Testis (tissue), 2 donors: ENCODE measurements at regions not wholly inside any gene's neighbourhood (a gene's known extent, or its start where the extent isn't known, plus 50 kb on each side); places are given as distances from the start of the nearest gene placed in this dataset.

Source experiments
- POLR2A ChIP-seq: fragments of 450-650 bp; IDR thresholded peaks from one replicate; pipeline ENCODE4 v1.6.1; 2017; ENCODE audit warnings: antibody characterized with exemption, mild to moderate bottlenecking, moderate library complexity
- TF ChIP-seq, protein P1 (sequence below), 3 experiments: fragments of 450-650 bp in 2 of 3; fragments of 200-600 bp in 1 of 3; sonication (generic) in 1 of 3; IDR thresholded peaks; one replicate each; pipeline ENCODE4 v1.5.1; 2016 to 2019; ENCODE audit warnings: antibody characterized with exemption in 3 of 3, mild to moderate bottlenecking in 2 of 3, moderate library complexity in 1 of 3

DNA sequence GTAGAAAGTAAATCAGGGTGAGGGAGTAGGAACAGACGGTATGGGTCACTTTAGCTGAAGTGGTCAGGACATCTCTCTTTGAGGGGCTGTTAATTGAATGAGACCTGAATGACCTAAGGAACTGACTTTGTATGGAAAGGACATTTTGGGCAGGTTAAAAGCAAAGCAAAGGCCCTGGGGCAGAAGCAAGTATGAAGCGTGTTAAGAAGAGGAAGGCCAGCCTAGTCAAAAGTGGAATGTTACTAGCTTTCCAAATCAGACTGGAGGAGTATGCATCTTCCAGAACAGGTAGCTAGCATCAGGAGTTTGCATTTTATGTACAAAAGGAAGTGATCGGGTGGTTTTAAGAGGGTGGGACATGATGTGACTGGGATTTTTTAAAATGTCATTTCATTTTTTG lies 70.9 kb upstream of the PCGF5 start:
- TF ChIP-seq, protein P1, sequence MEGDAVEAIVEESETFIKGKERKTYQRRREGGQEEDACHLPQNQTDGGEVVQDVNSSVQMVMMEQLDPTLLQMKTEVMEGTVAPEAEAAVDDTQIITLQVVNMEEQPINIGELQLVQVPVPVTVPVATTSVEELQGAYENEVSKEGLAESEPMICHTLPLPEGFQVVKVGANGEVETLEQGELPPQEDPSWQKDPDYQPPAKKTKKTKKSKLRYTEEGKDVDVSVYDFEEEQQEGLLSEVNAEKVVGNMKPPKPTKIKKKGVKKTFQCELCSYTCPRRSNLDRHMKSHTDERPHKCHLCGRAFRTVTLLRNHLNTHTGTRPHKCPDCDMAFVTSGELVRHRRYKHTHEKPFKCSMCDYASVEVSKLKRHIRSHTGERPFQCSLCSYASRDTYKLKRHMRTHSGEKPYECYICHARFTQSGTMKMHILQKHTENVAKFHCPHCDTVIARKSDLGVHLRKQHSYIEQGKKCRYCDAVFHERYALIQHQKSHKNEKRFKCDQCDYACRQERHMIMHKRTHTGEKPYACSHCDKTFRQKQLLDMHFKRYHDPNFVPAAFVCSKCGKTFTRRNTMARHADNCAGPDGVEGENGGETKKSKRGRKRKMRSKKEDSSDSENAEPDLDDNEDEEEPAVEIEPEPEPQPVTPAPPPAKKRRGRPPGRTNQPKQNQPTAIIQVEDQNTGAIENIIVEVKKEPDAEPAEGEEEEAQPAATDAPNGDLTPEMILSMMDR (IDR thresholded peaks at IDR 0.05) = no peak
- TF ChIP-seq POLR2A = no peak
